HL-60 (cell line): ENCODE measurements at regions not wholly inside any gene's neighbourhood (a gene's known extent, or its start where the extent isn't known, plus 50 kb on each side); places are given as distances from the start of the nearest gene placed in this dataset.

ENCODE experiments used
- DNase-seq, 2 experiments: peaks; one replicate each; pipeline ENCODE4 v3.0.0-alpha.2; 2010 to 2020; ENCODE audit warnings: low read depth in 1 of 2, low spot score in 1 of 2
- H3K27ac ChIP-seq: fragments of 250-450 bp; sonication (Bioruptor Pico); replicated peaks from 2 replicates; pipeline ENCODE4 v1.5.1; 2020; ENCODE audit warnings: mild to moderate bottlenecking, moderate library complexity
- H3K27me3 ChIP-seq: fragments of 250-450 bp; sonication (Bioruptor Pico); 2 replicates; pipeline ENCODE4 v1.5.1; 2021; ENCODE audit warnings: mild to moderate bottlenecking, moderate library complexity; ENCODE audit not compliant: insufficient read depth, poor library complexity, severe bottlenecking
- H3K4me3 ChIP-seq: replicated peaks from 2 replicates; pipeline ENCODE4 v1.5.1; 2011; ENCODE audit warnings: mild to moderate bottlenecking, control low read depth, low read length; ENCODE audit not compliant: insufficient read depth
- CTCF ChIP-seq: IDR thresholded peaks from one replicate; pipeline ENCODE4 v1.5.1; 2011; ENCODE audit warnings: low read length, control low read depth, inconsistent platforms; ENCODE audit not compliant: insufficient read depth
- GABPA ChIP-seq: IDR thresholded peaks from 2 replicates; pipeline ENCODE4 v1.6.1; 2012; ENCODE audit warnings: low read depth
- POLR2AphosphoS5 ChIP-seq: IDR thresholded peaks from 2 replicates; pipeline ENCODE4 v1.6.1; 2012; ENCODE audit warnings: low read depth
- REST ChIP-seq: IDR thresholded peaks from 2 replicates; pipeline ENCODE4 v1.6.1; 2012; ENCODE audit warnings: low read depth; ENCODE audit not compliant: insufficient replicate concordance
- SPI1 ChIP-seq: IDR thresholded peaks from 2 replicates; pipeline ENCODE4 v1.6.1; 2012; ENCODE audit warnings: low read depth, mild to moderate bottlenecking, borderline replicate concordance

DNA sequence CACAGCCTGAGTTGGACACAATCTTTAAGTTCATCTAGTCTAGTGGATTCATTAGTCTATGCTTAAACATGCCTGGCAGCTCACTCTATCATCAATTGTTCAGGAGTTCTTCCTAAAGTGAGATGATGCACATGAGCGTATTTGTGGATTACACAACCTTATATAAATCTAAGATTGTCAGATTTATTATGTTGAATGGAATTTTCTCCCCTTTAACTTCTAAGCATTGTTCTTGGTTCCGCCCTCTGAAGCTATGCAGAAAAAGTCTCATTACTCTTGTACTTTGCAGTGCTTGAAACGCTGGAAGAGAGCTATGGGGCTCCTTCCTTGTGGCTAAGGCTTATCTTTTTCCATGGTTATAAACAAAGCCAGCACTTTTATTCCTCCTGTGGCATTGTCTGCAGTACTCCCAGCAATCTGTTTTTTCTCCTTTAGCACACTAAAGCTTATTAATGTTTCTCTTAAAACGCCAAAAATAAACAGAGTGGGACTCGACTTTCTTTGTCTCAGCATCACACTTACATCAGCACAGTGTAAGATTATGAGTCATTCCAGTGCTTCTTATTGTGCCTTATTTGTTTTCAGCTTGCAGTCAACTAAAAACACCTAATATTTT is 316.8 kb upstream of the CAMK1G start:
- Histone ChIP-seq H3K4me3 (no peak overlapping the region), H3K27ac (no peak overlapping the region), H3K27me3 (no peaks in the 10 kb centered on the region)
- no peak for TF ChIP-seq SPI1
- TF ChIP-seq REST: no peak
- DNase-seq: no peak

- Histone ChIP-seq H3K4me3 (no peak overlapping the region), H3K27ac (no peak overlapping the region), H3K27me3 (no peaks in the 10 kb centered on the region)
- DNase-seq: no peak
- TF ChIP-seq SPI1 (no peak), GABPA (no peak), POLR2AphosphoS5 (no peak), CTCF (no peak), REST (no peak)
Measured at GRCh38 chr1:209267968-209268367, 315.5 kb upstream of the CAMK1G start.

- H3K27me3 ChIP-seq: no peaks in the 10 kb centered on the region
- H3K27ac ChIP-seq: no peak overlapping the region
- TF ChIP-seq SPI1: no peak
- no peak for TF ChIP-seq REST
- TF ChIP-seq CTCF: no peak
- TF ChIP-seq GABPA: no peak
- TF ChIP-seq POLR2AphosphoS5: no peak
- no peak overlapping the region for H3K4me3 ChIP-seq
- DNase-seq: no peak
Measured at GRCh38 chr1:209268479-209268878, 315.0 kb upstream of the CAMK1G start.

DNA sequence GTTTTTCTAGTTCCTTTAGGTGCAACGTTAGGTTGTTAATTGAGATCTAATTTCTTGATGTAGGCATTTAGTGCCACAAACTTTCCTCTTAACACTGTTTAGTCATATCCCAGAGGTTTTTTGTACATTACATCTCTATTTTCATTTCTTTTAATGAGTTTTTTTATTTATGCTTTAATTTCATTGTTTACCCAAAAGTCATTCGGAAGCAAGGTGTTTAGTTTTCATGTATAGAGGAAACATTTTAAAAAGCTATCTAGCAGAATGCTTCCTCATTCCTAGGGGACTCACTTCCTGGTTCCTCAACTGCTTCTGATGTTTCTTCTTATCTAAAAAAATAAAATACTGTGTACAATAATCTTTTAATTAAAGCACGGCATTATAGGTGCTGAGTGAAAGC is 307.2 kb upstream of the CAMK1G start:
- Histone ChIP-seq H3K4me3 (no peak overlapping the region), H3K27ac (no peak overlapping the region), H3K27me3 (no peaks in the 10 kb centered on the region)
- no peak for DNase-seq
- no peak for TF ChIP-seq REST
- no peak for TF ChIP-seq GABPA
- no peak for TF ChIP-seq POLR2AphosphoS5
- no peak for TF ChIP-seq CTCF
- TF ChIP-seq SPI1: no peak
